GM19035 (cell line): ENCODE measurements at regions not wholly inside any gene's neighbourhood (a gene's known extent, or its start where the extent isn't known, plus 50 kb on each side); places are given as distances from the start of the nearest gene placed in this dataset.

ENCODE experiments used
- ATAC-seq: cut with Tn5 transposase; IDR thresholded peaks from one replicate; pipeline ENCODE4 v1.9.1; 2021; ENCODE audit not compliant: unreplicated experiment

DNA sequence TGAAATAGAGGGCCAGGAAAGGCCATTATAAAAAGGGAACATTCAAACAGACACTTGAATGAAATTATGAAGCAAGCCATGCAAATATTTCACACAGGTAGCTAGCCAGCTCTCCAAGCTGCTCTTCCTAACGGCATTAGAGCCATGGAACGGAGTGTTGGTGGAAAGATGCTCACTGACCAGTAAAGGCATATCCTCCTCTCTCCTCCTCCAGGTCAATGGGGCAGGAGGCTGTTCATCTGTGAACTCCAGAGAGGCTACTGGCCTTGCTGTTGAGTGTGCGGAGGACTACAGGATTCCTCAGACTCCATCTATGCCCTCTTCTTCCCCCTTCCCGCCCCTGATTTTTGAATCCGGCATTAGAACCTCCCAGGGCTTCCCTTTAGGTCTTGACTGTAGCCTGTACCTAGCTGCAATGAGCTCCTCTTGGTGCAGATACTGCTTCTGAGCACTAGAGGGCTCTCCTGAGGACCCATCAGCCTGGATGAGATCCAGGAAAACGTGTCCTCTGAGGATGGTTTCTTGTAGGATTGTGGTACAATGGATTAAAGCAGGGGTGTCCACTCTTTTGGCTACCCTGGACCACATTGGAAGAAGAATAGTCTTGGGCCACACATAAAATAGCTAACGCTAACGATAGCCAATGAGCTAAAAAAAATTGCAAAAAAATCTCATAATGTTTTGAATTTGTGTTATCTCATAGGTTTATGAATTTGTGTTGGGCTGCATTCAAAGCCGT, 162.2 kb downstream of the SREK1 start:
- peak; percentile 87 for ATAC-seq

DNA sequence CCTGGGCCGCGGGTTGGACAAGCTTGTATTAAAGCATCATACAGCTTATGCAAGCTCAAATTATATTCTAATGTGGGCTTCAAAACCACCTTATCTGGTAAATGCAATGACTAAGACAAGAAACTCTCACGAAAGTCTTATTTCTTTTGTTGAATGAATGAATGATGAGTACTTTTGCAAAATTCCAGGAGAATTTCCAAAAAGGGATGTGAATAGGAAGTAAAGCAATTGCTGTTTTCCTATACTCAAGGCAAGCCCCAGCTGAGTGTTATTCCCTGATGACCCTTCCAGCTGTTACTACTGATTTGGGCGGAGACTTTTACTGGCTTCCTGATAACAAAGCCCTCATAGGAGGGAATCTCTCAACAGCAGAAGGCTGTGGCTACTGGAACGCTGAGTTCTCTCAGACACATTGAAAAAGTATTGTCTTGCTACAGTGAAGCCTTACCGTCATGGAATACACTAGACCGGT, 162.8 kb downstream of the SREK1 start:
- ATAC-seq: no peak

DNA sequence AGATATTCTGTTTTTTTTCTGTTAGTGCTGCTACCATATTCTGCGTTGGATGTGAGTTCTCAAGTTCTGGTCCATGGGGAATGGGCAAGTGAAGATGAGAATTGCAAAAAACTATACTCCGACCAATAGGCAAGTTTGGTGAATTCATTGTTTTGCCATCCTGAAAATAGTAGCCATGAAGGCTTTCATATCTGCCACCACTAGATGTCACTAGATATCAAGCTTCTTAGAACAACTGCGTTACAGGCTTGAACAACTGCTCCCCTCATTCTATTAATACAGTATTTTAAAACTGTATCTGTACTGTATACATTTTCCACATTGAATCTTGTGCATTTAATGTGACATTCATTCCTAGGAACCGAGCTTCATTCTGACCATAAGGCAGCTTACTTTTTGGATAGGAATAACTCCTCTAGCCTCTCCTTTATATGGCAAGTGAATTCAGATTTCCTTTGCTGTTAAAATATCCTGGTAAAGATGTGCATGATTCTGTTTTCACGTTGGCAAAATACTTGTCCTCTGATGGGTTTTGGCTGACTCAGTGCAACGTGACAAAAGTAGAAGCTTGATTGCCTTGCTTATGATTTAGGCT, 163.6 kb downstream of the SREK1 start:
- ATAC-seq: peak; percentile 85

DNA sequence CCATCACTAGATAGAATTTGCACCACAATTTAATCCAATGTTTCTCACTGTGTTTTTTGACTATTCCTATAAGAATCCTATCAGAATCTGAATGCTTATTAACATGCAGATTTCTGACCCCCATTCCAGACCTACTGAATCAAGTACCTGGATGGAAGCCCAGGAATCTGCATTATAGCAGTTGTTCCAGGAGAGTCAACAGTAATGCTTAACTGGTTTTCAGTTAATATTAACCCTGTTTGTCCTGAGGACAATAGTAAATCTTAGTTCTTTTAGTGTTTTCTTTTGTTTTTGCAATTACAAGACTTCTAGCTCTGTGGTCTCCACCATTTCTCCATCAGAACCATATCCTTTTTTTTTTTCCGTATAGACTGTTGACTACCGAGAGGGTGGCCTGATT, 168.2 kb downstream of the SREK1 start:
- ATAC-seq: no peak

DNA sequence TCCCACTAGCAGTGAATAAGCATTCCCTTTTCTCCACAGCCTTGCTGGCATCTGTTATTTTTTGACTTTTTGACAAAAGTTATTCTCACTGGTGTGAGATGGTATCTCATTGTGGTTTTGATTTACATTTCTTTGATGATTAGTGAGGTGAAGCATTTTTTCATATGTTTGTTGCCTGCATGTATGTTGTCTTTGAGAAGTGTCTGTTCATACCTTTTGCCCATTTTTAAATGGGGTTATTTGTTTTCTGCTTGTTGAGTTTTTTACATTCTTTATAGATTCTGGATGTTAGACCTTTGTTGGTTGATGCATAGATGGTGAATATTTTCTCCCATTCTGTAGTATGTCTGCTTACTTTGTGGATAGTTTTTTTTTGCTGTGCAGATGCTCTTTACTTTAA, 171.7 kb downstream of the SREK1 start:
- ATAC-seq: no peak

DNA sequence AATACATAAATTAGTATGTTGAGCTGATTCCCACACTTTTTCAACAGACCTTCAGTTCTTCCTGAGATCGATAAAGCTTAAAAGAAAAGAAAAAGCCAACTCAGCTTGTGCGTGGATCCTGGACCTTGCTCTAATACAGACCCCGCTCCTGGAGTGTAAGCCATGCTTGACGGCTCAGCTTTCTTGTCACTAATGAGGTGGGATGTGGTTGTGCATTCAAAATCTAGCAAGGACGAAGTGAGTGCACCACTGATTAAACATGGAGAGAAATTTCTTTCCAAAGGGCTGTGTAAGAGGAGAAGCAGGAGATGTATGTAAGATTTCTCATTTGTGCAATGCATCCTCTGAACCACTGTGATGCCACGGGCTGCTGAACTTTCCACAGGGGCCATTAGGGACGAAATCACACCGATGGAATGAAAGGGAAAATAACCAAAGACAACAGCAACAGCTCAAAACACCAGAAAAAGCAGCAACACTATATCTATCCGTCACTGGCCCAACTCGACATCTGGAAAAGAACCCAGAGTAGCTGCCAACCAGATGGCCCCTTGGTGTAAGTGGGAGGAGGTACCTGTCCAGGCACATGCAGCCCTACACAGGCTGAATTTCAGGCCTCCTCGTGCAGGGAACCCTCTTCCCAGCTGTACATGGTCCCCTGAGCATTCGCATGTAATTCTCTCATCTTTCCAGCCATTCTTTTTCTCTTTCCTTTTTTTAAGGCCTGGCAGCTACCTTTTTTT, 178.9 kb downstream of the SREK1 start:
- no peak for ATAC-seq

DNA sequence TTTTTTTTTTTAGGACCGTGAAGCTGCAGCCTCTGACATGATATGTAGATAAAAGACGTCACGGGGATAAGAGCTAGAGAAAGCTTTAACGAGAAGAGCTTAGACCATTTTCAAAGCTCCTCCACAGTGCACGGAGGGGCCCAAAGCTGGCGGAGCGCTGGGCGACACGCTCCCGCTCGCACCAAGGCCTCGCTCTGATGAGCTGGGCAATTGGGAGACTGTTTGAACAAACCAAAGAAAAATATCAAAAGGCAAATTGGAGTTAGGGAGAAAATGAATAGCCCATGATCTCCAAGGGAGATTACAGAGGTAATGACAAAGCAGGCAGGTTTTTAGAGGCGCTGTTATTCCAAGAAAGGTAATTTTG, 179.4 kb downstream of the SREK1 start:
- no peak for ATAC-seq

DNA sequence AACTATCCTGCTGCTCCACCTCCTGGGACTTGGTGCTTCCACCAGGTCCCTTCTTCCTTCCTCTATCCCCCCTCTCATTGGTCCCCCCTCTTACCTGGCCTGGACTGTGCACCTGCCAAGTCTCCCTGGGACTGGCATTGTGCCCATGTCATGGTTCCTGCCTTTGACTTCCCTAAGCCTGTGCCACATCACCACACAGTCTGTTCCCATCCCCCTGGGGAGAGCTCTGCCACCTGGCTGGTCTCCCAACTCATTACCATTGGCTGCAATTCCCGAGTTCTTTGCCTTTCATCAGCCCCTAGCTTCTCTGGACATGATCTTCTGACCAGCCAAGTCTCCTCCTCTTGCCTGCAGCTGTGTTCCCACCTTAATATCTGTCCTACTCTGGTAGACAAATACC, 180.3 kb downstream of the SREK1 start:
- ATAC-seq: no peak

DNA sequence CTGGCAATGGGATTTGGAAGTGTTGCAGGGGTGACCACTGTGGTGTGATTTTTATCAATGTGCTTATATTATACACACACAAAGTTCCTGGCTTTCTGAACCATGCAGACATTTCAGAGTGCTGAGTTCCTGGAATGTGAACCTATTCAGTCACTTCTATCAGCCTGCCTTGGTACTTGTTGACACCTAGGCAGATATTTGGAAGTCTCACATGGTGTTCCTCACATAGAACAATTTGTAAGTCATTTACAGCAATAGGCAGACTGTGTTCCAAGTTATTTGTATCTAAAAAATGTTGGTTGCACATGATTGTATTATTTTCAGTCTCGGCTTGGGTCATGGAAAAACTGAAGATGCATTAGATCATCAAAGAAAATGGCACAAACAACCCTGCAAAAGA, 182.2 kb downstream of the SREK1 start:
- ATAC-seq: no peak

DNA sequence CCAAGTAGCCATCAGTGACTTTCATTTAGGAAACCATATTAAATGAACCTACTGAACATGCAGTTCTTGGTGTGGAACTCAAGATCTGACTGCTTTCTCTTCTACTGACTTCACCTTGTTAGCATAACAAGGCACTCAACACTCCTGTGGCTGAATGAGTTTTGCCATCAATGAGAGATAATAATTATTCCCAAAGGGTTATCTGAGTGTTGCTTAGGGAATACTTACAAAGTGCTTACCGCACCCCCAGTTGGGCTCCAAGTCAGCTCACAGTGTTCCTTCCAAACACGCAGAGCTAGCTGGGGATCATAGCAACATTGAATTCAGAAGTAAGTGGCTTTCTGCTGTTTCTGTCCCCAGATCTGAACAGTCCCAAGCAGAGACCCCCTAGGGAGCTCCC, 182.9 kb downstream of the SREK1 start:
- ATAC-seq: no peak

DNA sequence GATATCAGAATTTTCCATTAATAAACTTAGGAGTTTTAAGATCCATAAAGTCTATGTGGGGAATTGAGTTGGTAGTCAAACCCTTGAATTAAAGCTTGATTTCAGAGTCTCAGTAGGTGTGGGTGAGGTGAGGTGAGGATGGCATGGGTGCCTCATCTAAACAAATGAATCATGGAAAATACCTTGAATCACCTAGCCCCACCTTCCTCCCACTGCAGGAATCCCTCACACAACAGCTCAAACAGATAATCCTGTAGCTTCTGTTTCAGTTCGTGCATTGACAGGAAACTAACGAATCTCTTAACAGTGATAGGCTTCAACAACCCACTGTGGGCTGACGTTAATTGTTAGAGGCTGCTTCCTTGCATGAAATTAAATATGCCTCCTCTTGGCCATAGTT, 185.0 kb downstream of the SREK1 start:
- ATAC-seq: no peak

DNA sequence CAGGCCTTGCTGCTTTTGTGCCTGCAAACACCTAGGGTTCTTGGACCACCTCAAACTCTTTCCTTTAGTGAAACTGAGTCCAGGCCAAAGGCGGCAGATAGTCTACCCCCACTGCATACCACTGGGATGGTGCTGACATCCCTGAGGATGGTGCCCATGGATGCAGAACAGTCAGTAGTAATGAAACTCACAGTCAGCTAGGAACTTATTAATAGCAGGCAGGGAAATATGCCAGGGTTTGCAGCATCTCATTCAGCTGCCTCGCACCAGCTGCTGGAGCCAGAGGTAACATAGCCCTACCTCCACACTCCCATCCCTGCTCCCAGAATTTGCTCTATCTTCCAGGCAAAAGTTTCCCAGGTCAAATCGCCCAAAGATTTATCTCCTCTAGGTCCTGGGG, 189.1 kb downstream of the SREK1 start:
- ATAC-seq: no peak

DNA sequence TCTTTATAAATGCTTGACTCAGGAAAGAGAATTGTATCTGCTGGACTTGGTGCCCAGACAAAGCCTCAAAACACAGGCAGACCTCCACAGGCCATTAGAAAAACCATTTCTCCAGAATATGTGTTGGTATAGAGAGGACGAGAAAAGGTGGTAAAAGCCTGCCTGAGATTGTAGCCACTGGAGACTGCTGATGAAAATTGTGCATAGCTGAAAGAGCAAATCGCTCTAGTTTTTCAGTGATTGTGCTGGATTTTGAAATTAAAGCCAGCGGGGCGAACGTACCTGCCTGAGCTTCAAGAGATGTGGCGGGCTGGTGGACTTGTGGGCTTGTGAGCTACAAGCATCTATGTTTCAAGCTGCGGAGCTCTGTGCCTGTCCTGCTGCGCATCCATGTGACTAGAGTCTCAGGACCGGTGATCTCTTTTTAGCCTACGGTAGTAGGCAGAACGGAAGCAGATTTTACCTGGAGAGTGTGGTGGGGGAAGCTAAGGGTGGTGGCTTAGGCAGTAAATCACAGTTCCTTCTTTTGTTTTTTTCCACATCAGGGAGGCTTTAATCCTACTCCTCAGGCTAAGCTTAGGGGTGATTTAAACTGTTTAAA, 193.6 kb downstream of the SREK1 start:
- ATAC-seq: no peak

DNA sequence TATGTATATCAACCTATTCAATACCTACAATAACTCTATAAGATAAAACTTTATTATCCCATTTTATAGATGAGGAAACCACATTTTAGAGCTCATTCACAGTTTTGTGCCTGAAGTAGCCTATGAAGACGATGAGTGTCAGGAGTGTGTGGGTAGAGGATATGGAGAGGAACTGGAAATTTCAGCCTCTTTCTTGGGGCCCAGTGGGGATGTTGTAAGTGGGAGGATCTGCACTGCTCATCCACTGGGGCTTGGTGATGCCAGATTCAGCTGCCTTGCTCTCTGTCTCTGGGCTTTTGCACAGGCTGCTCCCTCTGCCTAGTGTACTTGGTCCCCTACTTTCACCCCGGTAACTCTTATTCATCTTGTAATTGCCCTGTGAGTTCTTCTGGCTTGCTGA, 194.7 kb downstream of the SREK1 start:
- ATAC-seq: no peak

DNA sequence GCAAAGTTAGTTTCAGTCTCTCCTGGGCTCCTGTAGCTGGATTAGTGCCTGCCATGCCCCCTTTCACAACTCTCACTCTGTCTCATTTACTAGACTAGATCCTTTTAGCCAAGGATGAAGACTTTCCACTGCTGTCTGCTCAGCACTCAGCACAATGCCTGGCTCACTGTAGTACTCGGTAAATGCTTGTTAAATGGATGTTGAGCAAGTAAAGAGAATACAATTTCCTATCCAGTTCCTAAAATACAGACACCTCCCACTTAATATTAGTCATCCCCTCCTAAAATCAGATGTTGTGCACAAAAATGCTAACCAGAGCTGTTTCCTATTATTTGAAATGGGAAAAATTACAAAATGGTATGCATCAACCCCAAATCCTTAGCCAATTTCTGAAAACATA, 195.8 kb downstream of the SREK1 start:
- no peak for ATAC-seq

DNA sequence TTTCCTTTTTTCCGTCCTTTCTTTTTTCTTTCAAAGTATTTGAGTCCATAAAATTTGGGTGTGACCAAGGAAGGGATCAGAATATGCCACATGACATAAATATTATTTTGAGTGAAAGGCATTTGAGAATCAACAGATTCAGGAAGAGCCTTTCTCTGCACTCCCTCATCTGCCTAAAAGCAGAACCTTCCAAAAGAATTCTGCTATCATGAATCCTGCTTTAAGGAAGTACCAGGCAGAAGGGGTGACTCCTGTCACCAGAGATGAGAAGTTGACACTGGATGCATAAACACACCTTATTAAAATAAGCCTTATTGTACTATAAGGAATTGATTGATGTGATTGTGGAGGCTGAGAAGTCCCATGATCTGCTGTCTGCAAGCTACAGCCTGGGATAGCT, 196.7 kb downstream of the SREK1 start:
- ATAC-seq: no peak

DNA sequence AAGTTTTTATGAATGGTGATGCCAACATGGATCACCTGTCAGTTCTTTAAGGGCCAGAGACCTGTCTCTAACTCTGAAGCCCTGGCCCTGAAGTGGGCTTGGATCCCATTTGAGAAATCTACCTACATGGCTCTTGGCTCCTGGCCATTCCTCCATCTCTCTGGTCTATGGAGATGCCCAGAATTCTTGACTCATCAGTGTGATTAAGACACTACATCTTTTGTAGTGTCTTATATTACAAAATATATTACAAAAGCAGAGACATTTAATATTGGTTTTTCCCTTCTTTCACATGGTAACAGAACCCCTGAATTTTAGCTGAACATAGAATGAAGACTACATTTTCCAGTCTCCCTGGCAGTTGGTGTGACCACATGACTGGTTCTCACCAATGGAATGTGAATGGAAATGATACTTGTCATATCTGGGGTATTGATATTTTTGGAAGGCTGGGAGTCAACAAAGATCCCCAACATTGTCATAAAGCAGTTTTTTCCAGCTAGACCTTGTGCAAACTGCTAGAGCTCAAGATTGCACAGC, 198.3 kb downstream of the SREK1 start:
- no peak for ATAC-seq

DNA sequence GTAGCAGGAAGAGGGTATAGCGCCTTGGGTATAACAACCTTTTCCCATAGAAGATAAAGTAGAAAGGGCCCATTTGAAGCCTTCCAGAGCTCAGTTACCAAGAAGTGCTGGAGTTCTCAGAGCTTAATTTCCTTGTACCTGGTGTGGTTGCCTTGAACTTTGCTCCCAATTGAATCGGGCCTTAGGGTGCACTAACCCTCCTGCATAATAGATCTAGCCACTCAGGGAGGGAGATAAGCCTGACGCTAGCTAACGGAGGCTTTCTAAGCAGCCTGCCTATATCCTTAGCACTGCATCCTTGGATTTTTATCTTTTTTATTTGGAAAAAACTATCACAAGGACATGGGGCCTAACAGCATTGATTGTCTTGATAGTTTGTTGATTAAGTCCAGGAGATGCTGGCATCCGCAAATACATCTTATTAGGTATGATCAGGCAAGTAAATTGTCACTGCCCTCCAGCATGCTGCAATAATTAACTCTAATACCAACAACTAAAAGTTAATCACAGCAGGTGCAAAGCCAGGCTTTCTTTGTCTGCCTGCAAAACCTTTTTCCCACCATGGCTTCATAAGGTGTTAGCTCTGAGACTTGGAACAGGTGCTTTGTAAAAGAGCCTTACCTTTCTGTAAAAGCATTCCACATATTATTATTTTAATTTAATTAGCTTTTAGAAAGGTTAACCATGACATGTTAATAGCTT, 199.4 kb downstream of the SREK1 start:
- no peak for ATAC-seq

DNA sequence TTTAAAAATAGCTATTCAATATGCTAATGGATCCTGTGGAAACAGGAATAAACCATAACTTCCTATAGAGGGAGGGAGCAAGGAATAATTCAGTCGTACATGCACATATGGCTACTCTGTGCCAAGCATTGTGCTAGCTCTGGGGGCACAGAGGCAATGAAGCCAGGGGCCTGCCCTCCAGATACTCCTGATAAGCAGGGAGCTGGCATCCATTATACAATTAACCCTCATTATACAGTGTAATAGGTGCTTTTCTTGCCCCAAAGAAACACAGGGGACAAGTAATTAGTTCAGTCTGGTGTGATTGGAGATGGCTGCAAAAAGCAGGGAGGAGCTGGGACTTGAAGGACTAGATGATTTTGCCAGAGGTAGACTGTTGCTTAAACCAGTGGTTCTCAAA, 200.4 kb downstream of the SREK1 start:
- no peak for ATAC-seq

DNA sequence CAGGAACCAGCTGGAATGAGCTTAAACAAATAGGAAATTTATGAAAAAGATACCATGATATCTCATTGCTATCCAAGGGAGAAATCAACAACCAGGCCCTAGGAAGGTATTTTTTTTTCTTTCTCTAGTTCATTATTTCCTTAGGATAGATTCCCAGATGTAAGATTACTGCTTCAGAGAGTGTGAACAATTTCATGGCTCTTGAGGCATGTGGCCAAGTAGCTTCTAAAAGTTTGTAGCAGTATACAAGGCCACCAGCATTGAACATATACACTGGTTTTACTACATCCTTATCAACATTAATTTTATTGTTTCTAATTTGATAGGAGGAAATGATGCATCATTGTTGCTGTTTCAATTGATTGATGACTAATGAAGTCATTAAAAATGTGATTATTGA, 201.2 kb downstream of the SREK1 start:
- no peak for ATAC-seq

DNA sequence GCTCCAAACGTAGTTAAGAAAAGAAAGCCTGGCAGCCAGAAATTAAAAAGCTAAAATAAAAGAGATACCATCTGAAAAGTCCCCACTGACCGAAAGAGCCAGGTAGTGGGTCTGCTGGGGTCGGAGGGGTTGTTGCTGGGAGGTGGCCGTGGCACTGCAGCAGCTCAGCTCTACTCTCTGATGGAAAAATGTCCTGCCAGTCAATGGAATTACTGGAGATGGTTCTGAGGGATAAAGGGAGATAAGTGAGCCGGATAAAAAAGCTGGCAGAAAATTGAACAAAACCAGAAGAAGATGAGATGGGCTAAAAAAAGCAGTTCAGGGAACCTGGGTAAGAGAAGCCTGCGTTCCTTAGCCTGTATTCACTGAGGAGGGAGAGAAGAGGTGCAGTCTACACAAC, 202.8 kb downstream of the SREK1 start:
- no peak for ATAC-seq
